HPDE6-E6E7 (cell line): ENCODE measurements at regions not wholly inside any gene's neighbourhood (a gene's known extent, or its start where the extent isn't known, plus 50 kb on each side); places are given as distances from the start of the nearest gene placed in this dataset.

Experiments
- DNase-seq: peaks from one replicate; pipeline ENCODE4 v3.0.0; 2011; ENCODE audit warnings: missing footprints; ENCODE audit errors: extremely low spot score

DNA sequence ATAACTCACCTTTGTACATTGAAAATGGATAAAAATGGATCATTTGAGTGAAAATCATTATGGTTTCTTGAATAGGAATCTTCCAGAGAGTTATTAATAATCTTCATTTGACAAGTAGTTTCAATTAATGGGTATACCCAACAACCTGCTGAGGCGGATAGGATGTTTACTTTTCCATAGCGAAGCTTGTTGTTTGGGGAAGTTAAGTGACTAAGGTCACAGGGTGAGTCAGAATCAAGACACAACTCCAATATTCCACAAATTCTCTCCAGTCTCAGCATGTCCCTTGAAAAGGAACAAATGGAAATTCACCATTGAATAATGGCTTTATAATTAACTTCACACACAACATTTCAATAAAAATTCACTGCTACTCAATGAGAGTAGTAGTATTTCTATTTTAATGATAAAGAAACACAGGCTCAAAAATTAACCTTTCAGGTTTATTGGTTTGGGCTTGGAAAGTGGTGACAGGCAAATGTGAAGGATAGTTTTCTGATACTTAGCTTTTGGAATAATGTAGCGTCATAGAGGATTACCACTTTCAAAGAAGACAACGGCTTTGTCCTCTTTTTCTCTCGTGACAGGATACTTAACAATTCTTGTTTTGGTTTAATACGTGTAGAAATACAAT is 211.3 kb downstream of the GPD2 start:
- DNase-seq: no peak

DNA sequence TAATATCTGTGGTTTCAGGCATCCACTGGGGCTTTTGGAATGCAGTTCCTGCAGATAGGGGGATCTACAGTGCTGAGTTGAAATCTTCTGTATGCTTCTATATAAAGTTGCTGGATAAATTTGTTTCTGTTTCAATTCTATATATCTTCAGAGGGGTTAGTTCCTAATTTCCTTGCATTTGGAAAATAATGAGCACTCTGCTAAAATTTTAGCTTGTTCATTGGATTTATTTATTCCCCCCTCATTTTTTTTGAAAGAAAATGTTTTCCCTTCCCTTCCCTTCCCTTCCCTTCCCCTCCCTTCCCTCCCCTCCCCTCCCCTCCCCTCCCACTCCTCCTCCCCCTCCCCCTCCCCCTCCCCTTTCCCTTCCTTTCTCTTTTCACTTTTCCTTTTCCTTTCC is 212.3 kb downstream of the GPD2 start:
- no peak for DNase-seq

DNA sequence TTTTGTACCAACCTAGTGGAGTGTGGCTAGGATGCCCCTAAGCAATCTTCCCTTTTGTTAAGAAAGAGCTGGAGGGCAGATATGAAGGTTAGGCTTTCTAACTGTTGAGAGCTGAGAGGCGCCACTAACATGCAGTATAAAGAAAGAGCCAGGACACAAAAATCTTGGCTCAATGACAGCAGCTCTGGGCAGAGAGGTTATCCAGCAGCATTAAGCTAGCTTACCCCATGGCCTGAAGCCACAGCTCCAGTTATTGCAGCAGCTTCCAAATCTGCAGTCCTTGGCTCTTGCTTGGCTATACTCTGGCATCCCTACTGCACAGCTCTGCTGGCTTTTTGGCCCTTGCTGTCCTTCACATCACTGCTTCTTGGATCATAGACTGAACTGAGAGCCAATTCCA is 213.4 kb downstream of the GPD2 start:
- DNase-seq: no peak

DNA sequence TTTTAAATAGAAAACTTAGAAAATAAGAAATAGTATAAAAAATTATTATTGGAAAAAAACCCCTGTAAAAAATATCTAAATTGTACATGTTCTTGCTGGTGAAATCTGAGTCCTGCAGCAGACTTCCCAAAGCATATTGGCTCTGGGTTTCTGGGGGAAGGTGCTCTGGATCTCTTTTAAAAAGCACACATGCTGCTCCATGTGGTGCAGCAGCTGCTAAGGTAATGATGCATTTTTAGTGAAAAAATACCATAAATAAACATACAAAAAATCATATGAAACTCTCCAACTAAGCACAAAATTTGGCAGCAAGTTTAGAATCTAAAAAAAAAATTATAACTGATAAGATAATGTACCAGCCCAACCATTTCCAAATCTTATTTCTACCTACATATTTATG is 216.5 kb downstream of the GPD2 start:
- no peak for DNase-seq

DNA sequence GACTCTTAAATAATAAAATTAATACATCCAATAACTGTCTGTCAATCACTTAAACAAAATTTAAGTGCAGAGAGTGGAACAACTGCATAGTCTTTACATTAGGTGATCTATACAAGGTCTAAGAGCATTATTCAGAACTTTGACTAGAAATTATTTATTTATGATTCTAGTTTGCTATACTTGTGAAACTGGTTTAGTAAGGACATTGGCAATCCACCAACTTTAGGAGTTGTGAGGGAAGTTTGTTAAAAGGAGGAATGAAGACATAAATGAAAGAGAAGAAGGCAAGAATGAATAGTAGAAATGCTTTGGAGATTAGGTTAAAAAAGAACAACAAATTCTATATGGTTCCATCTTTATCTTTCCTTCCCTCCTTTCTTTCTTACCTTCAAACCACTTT is 217.5 kb downstream of the GPD2 start:
- DNase-seq: no peak

DNA sequence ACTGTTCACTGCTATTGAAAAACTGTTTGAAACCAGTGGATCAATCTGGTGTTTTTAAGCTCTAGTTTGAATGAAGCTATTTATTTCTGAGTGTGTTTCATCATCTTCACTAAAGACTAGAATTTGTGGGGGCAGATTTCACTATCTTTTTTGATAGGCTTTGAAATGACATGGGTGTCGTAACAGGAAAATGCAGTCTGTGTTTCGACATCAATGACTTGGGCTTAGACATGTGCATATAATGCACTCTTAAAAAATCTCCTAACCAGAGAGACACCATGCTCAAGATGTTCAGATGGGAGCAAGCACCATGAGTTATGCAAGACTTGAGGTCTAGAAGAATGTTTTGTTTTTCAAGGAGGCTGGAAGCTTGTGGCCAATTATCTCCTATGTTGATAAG is 221.6 kb downstream of the GPD2 start:
- DNase-seq: no peak

DNA sequence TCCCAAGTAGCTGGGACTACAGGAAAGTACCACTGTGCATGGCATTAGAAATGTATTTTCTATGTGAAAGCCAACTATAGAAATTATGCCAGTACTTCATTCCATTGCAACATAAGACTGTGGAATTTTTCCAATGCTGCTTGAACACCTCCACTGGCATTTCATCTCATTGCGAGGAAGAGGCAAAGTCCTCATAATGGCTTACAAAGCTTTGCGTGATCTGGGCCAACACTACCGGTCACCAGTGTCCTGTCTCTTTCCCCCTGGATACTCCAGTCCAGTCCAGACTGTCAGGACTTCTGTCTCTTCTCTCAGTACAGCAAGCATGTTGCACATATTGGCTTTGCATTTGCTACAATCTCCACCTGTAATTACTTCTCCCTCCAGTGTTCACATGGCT is 223.5 kb downstream of the GPD2 start:
- DNase-seq: no peak

DNA sequence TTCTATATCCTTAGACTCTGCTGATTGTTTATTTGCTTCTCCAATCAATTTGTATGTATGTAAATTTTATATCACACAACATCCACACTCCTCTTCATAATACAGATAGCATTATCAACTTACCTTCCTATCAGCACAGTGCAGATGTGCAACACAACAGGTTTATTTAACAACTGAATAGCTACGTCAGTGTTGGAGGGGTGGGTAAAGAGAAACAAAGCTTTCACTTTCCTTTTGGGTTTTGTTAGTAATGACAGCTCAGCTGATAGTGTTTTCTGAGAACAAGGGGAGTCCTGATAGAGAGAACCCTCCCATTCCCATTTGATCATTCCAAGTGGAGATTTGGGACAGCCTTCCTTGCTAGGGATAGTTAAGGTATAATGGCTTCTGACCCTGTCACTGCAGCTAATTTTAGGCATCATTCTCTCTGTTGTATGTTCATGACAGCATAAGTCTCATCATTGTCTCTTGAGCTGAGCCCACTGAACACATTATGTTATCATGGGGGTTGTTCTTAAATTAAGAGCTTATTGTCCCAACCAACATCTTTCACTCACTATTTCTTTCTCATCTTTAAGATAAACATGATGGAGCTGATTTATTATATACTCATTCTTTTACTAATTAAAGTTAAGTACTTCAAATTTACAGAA is 227.7 kb downstream of the GPD2 start:
- no peak for DNase-seq

DNA sequence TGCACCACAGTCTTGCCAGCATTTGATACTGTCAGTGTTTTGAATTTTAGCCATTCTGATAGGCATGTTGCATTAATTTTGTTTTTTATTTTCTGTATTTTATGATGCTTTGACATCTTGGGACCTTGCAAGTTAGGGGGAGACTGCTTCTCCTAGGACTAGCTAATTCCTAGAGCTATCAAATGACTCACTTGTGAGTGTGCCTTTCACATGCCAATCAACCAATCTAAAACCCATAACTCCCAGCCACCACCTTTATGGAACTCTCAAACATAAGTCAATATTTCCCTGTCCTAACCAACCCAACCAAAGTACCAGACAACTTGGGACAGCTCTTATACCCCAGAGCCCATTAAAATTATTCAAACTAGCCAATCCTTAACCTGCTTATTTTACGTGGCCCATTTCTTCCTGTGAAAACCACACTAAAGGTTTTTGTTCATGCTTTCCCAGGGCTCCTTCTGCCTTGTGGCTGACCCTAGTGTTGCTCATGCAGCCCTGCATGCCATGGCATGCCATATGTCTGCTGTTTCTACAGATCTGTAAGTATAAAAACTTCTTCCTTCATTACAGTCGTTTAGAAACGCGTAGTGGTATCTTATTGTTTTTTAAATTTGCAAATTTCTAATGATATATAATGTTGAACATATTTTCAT is 230.1 kb downstream of the GPD2 start:
- DNase-seq: peak; percentile 65

DNA sequence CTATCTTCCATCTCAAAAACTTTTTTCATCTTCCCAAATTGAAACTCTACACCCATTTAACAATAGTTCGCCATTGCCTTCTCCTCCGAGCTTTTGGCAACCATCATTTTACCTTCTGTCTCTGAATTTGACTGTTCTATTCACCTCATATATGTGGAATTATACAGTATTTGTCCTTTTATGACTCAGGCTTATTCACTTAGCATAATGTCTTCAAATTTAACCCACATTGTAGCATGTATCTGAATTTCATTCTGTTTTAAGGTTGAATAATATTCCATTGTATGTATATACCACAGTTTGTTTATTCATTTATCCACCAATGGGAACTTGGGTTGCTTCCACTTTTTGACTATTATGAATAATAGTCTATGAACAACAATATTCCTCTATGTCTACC is 233.9 kb downstream of the GPD2 start:
- no peak for DNase-seq

DNA sequence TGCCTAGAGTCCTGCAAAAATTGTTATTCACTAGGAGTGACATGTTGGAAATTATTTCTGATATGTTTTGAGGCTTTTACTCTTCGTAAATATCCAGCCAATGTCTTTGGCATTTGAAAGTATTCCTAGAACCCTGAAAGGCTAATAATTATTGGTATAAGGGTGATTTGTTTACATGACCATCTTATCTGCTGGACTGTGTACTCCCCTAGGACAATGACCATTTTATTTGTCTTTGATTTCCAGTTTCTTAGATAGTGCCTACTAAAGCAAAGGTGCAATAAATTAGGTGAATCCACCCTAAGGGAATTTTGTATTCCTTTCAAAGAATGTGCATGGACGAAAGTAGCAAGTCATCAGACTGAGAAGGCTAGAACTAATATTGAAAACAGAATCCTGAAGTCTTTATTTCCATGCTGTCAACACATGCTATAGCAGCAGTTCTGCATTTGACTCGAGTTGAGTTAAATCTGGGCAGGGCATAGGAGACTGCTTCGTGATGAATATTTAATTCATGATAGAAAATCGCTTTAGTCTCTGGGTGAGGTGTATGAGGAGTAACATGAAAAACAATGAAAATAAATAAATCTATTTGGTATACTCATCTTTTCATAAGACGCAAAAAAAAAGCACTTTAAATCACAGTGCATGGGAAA is 235.7 kb downstream of the GPD2 start:
- DNase-seq: no peak

DNA sequence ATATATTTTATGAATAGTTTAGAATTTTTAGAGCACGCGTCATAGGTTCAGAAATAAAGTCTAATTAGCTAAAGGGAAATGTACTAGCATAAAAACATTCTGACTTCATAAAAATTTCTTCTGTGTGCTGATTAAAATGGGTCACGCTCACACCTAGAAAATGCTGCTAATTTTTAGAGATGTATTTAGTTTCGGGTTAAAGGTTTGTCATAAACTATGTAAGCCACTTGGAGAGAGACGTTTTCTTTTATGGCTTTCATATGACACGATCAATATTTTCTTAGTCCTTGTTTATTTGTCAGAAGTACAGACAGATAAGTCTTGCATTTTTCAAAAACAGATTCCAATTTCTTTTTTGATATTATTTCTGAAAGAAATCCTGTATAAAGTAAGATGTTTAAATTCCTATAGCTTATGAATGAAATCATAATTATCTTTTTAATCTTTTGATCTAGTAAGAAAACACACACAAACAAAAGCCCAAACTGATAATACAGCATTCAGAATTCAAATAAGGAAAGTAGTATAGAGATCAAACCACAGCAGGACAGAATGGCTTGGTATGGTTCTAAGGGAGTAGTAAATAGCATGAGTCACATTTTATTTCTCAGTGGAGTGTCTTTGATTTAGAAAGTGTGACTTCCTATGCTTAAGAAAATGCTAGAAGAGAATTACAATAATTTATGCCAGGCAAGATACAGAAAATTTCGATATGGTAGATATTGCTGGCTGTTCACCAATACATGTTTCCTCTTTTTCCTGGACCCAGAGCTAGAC is 236.6 kb downstream of the GPD2 start:
- no peak for DNase-seq

DNA sequence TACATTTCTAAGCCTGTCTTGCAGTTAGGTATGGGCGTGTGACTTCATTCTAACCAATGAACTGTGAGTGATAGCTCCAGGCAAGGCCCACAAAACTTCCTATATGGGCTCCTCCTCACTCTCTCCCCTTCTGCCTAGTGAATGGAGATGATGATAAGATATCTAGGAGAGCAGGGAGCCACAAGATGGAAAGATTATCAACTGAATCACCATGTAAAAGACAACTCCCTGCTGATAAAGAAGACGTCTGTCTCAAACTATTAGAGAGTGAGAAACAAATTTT is 237.1 kb downstream of the GPD2 start:
- DNase-seq: no peak

DNA sequence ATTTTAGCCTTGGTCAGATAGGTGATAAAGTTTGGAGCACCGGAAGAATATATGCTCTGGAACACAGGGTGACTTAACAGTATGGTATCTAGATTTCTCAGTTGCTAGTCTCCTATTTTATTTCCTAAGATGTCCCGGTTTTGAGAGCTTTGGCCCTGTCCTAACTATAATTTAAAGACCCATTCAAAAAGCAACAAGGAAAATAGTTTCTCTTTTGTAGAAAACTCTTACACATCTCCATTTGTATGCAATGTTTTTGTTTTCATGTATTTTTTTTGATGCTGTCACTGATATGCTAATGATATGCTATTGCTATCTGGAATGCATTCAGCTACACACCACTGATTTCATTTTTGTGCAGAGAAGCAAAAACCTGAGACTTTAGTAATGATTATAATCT is 237.8 kb downstream of the GPD2 start:
- no peak for DNase-seq

DNA sequence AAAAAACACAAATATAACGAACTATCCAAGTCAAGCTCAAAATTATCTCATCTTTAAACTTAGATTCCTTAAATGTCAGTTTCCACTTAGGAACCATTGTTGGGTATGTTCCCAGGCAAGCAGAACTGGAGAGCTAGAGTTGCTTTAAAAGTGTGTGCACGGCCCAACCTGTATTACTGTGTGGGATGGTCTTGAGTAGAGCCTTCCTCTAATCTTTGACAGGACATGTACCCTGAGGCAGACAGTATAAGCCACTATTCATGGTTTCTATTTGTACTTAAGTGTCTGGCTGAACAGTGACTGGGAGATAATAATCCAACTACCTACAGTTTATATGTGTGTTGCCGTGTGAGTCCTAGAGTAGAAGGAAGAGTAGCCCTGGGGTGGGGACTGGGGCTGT is 239.7 kb downstream of the GPD2 start:
- DNase-seq: no peak

DNA sequence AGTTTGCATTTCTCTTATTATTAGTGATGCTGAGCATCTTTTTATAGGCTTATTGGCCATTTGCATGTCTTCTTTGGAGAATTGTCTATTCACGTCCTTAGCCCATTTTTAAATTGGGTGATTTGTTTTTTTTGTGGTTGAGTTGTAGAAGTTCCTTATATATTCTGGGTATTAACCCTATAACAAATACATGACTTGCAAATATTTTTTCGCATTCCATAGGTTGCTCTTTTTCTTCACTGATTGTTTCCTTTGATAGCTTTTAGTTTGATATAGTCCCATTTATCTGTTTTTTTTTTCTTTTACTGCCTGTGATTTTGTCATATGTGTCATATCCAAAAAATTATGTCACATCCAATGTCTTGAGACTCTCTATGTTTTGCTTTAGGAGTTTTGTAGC is 243.6 kb downstream of the GPD2 start:
- no peak for DNase-seq

DNA sequence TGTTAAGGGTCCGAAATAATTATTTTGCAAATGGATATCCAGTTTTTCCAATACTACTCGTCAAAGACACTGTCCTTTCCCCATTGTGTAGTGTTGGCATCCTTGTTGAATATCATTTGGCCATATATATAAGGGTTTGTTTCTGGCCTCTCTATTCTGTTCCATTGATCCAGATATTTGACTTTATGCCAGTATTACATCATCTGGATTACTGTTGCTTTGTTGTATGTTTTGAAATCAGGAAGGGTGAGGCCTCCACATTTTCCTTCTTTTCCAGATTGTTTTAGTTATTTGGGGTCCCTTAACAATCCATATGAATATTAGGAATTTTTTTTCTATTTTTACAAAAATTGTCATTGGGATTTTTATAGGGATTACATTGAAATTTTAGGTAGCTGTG is 244.1 kb downstream of the GPD2 start:
- no peak for DNase-seq

DNA sequence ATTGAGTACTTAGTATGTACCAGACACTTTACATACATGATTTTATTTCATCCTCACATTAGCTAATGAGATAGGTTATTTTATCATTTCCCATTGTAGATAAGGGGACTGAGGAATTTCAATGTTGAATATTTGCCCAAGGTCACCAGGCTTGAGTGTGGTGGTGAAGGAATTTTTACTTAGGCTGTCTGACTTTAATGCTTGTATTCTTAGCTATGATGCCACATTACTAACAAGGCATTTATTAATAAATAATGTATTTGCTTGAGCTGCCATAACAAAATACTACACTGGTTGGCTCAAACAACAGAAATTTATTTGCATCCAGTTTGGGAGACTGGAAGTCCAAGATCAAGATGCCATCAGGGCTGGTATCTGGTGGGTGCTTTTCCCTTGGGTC is 250.9 kb downstream of the GPD2 start:
- no peak for DNase-seq

DNA sequence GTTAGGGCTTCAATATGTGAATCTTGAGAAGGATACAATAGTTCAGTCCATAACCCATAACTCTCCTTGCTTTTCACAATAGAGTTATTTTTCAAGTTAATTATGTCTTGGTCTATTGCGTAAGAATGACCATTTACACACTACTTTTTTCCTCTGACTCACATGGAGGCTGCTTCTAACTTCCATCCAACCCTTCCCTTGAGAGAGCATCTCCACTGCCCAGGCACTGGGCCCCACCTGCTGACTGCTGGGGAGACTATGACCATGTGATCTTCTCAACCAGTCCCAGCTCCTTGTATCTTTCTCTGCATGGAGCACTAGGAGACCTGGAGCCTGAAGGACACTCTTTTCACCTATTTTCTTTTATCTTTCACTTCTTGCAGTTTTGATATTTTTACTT is 251.5 kb downstream of the GPD2 start:
- DNase-seq: peak; percentile 34

DNA sequence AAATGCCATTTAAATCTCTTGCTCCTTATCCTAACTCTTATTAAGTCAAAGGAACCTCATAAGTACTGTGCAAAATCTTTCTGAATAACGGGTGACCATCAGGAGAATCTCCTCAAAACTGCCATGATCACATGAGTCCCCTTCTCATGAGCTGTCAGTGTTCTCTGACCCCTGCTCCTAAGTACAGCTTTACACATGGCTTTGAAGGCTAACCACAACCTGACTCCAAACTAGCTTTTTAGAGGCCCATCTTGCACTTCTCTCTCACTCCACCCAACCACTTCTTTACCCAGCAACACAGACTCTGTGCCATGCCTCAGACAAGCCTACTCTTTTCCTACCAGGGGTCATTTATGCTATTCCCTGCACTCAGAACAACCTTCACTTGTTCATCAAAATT is 253.8 kb downstream of the GPD2 start:
- DNase-seq: no peak

DNA sequence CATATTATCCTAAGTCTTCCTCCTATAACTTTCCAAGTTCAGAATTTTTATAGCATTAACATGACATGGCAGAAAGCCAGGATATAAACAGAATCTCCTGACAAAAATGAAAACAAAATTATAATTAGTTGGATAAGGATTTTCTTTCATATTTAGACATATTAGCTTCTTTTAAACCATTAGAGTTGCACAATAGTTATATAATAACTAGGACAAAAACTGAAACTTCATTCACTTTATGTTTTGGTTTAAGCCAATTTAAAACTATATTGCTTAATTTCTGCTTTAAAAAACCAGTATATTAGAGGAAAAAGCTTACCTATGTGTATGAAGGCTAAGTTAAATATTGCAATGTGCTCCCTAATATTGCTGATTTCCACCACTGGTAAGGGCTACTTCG is 254.8 kb downstream of the GPD2 start:
- no peak for DNase-seq

DNA sequence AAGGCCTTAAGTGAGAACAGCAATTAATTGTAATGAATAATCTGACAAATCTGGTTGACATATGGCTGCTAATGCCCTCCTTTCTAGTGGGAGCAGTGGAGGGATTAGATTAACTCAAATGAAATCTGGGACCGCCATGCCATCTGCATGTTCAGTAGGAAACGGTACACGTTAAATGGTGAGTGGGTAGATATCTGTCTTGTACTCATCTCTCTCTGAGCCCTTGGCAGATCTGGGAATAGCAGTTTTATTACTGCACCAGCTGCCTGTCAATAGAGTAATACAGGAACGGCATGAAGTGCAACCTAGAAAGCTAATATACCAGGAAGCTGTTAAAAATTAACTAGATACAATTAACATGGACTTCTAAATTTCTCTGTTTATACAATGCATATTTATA is 258.8 kb downstream of the GPD2 start:
- DNase-seq: no peak

DNA sequence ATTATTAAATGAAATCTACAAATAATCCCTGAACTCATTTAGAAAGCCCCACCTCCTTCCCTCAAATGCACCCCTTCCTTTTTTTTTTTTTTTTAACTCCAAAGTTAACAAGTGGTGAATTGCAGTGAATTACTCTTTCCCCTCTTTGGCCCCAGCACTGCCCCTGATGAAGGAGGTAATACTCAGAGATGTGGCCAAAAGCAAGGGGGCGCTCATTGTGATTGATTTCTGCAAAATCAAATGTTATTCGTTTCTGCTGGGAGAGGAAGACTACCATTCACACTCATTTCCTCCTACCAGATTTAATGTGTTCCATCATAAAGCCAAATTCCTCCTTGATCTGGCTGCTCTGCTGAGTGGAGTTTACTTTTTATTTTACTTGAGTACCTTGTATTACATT is 259.4 kb downstream of the GPD2 start:
- no peak for DNase-seq
